BE2C (cell line): ENCODE measurements at regions not wholly inside any gene's neighbourhood (a gene's known extent, or its start where the extent isn't known, plus 50 kb on each side); places are given as distances from the start of the nearest gene placed in this dataset.

Source experiments
- DNase-seq: peaks from one replicate; pipeline ENCODE4 v3.0.0-alpha.2; 2020
- H3K27me3 ChIP-seq: fragments of 250-450 bp; sonication (Bioruptor Pico); 2 replicates; pipeline ENCODE4 v1.5.1; 2020; ENCODE audit warnings: mild to moderate bottlenecking
- H3K36me3 ChIP-seq: fragments of 250-450 bp; sonication (Bioruptor Pico); 2 replicates; pipeline ENCODE4 v1.5.1; 2020; ENCODE audit warnings: mild to moderate bottlenecking
- H3K4me1 ChIP-seq: fragments of 250-450 bp; sonication (Bioruptor Pico); 2 replicates; pipeline ENCODE4 v1.5.1; 2020
- H3K4me3 ChIP-seq: 2 replicates; pipeline ENCODE4 v1.5.1; 2011; ENCODE audit warnings: low read depth, low read length
- H3K9me3 ChIP-seq: fragments of 250-450 bp; sonication (Bioruptor Pico); 2 replicates; pipeline ENCODE4 v1.5.1; 2020
- TF ChIP-seq, protein P1 (sequence below): IDR thresholded peaks from 2 replicates; pipeline ENCODE4 v1.5.1; 2012; ENCODE audit warnings: mild to moderate bottlenecking, low read depth, low read length

- no peaks in the 10 kb centered on the region for H3K9me3 ChIP-seq
- no peaks in the 10 kb centered on the region for H3K36me3 ChIP-seq
- no peak overlapping the region for H3K4me3 ChIP-seq
- peaks cover 3% of the 10 kb centered on the region; the same call in 1 of the 2 replicates for H3K4me1 ChIP-seq
- DNase-seq: no peak
- no peaks in the 10 kb centered on the region for H3K27me3 ChIP-seq
- TF ChIP-seq, protein P1, sequence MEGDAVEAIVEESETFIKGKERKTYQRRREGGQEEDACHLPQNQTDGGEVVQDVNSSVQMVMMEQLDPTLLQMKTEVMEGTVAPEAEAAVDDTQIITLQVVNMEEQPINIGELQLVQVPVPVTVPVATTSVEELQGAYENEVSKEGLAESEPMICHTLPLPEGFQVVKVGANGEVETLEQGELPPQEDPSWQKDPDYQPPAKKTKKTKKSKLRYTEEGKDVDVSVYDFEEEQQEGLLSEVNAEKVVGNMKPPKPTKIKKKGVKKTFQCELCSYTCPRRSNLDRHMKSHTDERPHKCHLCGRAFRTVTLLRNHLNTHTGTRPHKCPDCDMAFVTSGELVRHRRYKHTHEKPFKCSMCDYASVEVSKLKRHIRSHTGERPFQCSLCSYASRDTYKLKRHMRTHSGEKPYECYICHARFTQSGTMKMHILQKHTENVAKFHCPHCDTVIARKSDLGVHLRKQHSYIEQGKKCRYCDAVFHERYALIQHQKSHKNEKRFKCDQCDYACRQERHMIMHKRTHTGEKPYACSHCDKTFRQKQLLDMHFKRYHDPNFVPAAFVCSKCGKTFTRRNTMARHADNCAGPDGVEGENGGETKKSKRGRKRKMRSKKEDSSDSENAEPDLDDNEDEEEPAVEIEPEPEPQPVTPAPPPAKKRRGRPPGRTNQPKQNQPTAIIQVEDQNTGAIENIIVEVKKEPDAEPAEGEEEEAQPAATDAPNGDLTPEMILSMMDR: no peak
Observed at GRCh38 chr7:45511721-45512597, 62.2 kb upstream of the ADCY1 start.

GRCh38 chr7:45514944-45515343 is 59.2 kb upstream of the ADCY1 start:
- Histone ChIP-seq H3K4me3 (no peak overlapping the region), H3K27me3 (no peaks in the 10 kb centered on the region; the same call in 1 of the 2 replicates), H3K4me1 (peaks cover 3% of the 10 kb centered on the region; the same call in 1 of the 2 replicates), H3K36me3 (no peaks in the 10 kb centered on the region), H3K9me3 (no peaks in the 10 kb centered on the region)
- TF ChIP-seq, protein P1: no peak
- peak; percentile 20 for DNase-seq

GRCh38 chr7:45515346-45515745 is 58.8 kb upstream of the ADCY1 start:
- no peaks in the 10 kb centered on the region for H3K36me3 ChIP-seq
- TF ChIP-seq, protein P1: no peak
- H3K4me1 ChIP-seq: peaks cover 3% of the 10 kb centered on the region; the same call in 1 of the 2 replicates
- no peaks in the 10 kb centered on the region for H3K9me3 ChIP-seq
- no peaks in the 10 kb centered on the region; the same call in 1 of the 2 replicates for H3K27me3 ChIP-seq
- no peak for DNase-seq
- H3K4me3 ChIP-seq: no peak overlapping the region
